Gastrocnemius medialis (tissue), 4 donors: ENCODE measurements at regions not wholly inside any gene's neighbourhood (a gene's known extent, or its start where the extent isn't known, plus 50 kb on each side); places are given as distances from the start of the nearest gene placed in this dataset.

ENCODE experiments used
- POLR2A ChIP-seq, 2 donors: fragments of 450-650 bp; IDR thresholded peaks; one replicate each; pipeline ENCODE4 v1.6.1; 2017; ENCODE audit warnings: antibody characterized with exemption in 2 of 2, mild to moderate bottlenecking in 2 of 2, moderate library complexity in 2 of 2
- TF ChIP-seq, protein P1 (sequence below), 5 experiments: fragments of 450-650 bp in 3 of 5; fragments of 200-600 bp in 2 of 5; sonication (generic) in 2 of 5; IDR thresholded peaks in 4 of 5; conservative IDR thresholded peaks in 1 of 5; 1 replicate in 4 of 5; 2 replicates in 1 of 5; pipeline ENCODE4 v1.5.1; 2016 to 2019; ENCODE audit warnings: antibody characterized with exemption in 5 of 5, mild to moderate bottlenecking in 3 of 5, moderate library complexity in 3 of 5

DNA sequence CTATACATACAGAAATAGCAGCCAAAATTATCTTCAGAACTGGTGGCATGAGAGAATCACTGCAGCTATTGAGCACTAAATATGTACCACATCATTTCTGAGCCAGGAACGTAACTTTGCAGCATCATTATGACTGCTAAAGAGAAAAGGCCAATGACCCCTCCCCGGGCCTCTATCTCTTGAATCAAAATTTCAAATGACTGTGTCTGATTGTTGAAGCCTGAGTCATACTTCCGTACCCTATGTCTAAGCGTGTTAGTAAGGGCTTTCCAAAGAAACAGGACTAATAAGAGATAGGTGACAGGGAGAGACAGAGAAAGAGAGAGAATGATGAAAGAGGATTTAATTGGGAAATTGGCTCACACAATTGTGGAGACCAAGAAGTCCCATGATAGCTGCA, 445.5 kb upstream of the SPANXN1 start:
- TF ChIP-seq POLR2A (IDR thresholded peaks at IDR 0.05) = no peak
- TF ChIP-seq, protein P1, sequence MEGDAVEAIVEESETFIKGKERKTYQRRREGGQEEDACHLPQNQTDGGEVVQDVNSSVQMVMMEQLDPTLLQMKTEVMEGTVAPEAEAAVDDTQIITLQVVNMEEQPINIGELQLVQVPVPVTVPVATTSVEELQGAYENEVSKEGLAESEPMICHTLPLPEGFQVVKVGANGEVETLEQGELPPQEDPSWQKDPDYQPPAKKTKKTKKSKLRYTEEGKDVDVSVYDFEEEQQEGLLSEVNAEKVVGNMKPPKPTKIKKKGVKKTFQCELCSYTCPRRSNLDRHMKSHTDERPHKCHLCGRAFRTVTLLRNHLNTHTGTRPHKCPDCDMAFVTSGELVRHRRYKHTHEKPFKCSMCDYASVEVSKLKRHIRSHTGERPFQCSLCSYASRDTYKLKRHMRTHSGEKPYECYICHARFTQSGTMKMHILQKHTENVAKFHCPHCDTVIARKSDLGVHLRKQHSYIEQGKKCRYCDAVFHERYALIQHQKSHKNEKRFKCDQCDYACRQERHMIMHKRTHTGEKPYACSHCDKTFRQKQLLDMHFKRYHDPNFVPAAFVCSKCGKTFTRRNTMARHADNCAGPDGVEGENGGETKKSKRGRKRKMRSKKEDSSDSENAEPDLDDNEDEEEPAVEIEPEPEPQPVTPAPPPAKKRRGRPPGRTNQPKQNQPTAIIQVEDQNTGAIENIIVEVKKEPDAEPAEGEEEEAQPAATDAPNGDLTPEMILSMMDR (IDR thresholded peaks at IDR 0.05 in 4 of 5, conservative IDR thresholded peaks at IDR 0.05 in 1 of 5) = no peak
